ENCODE measurements at regions not wholly inside any gene's neighbourhood (a gene's known extent, or its start where the extent isn't known, plus 50 kb on each side); places are given as distances from the start of the nearest gene placed in this dataset.

- TF ChIP-seq TAF1 (IDR thresholded peaks at IDR 0.05; ENCODE audit: low read depth, low read length) (no peak), CTCF (IDR thresholded peaks at IDR 0.05; ENCODE audit: control extremely low read depth in 1 of 3, insufficient read depth in 1 of 3, low read depth in 1 of 3, low read length in 3 of 3) (no peak), ATF3 (IDR thresholded peaks at IDR 0.05; ENCODE audit: insufficient read depth, low read depth, low read length) (no peak), EZH2 (IDR thresholded peaks at IDR 0.05; ENCODE audit: low read depth, low read length, severe bottlenecking) (no peak), POLR2A (IDR thresholded peaks at IDR 0.05; ENCODE audit: control extremely low read depth in 1 of 2, low read depth in 2 of 2, low read length in 2 of 2) (no peak), BRCA1 (IDR thresholded peaks at IDR 0.05; ENCODE audit: low read depth, low read length) (no peak), RAD21 (IDR thresholded peaks at IDR 0.05 in 1 of 2, conservative IDR thresholded peaks at IDR 0.05 in 1 of 2; ENCODE audit: low read depth in 2 of 2, low read length in 2 of 2) (no peak), GABPA (IDR thresholded peaks at IDR 0.05; ENCODE audit: borderline replicate concordance, insufficient read depth, low read length) (no peak), KDM5A (IDR thresholded peaks at IDR 0.05; ENCODE audit: low read length) (no peak), MAX (IDR thresholded peaks at IDR 0.05) (no peak), GTF2F1 (IDR thresholded peaks at IDR 0.05; ENCODE audit: borderline replicate concordance, low read depth, low read length) (no peak), USF2 (IDR thresholded peaks at IDR 0.05; ENCODE audit: low read length) (no peak), SUZ12 (IDR thresholded peaks at IDR 0.05; ENCODE audit: low read length) (no peak), FOSL1 (IDR thresholded peaks at IDR 0.05; ENCODE audit: insufficient read depth, low read depth, low read length) (no peak)
Observed at GRCh38 chr9:31146485-31147166, 1237.8 kb upstream of the ACO1 start.
